Uterus (tissue), 3 donors: ENCODE measurements at regions not wholly inside any gene's neighbourhood (a gene's known extent, or its start where the extent isn't known, plus 50 kb on each side); places are given as distances from the start of the nearest gene placed in this dataset.
A peak's percentile ranks its signal among the peaks of the same experiment; 100 is the strongest.

Experiments
- DNase-seq, 2 donors: peaks; one replicate each; pipeline ENCODE4 v3.0.0-alpha.2; 2019 to 2020
- H3K27ac ChIP-seq, 2 donors: fragments of 200-600 bp; sonication (generic); 1 replicate in 1 of 2; 2 replicates in 1 of 2; pipeline ENCODE4 v1.5.1; 2016 to 2018
- H3K27me3 ChIP-seq, 2 donors: fragments of 200-600 bp; sonication (generic); one replicate each; pipeline ENCODE4 v1.5.1; 2018 to 2019; ENCODE audit warnings: control low read depth in 1 of 2
- H3K36me3 ChIP-seq, 2 donors: fragments of 200-600 bp; sonication (generic); one replicate each; pipeline ENCODE4 v1.5.1; 2019; ENCODE audit warnings: control low read depth in 1 of 2
- H3K4me1 ChIP-seq, 2 donors: fragments of 200-600 bp; sonication (generic); one replicate each; pipeline ENCODE4 v1.5.1; 2018 to 2019; ENCODE audit warnings: control low read depth in 1 of 2
- H3K4me3 ChIP-seq, 2 donors: fragments of 200-600 bp; sonication (generic); 1 replicate in 1 of 2; 2 replicates in 1 of 2; pipeline ENCODE4 v1.5.1; 2018 to 2019; ENCODE audit warnings: mild to moderate bottlenecking in 1 of 2
- H3K9me3 ChIP-seq, 2 donors: fragments of 200-600 bp; sonication (generic); one replicate each; pipeline ENCODE4 v1.5.1; 2019; ENCODE audit warnings: control low read depth in 1 of 2
- POLR2A ChIP-seq, 2 donors: fragments of 450-650 bp; IDR thresholded peaks; one replicate each; pipeline ENCODE4 v1.6.1; 2016; ENCODE audit warnings: antibody characterized with exemption in 2 of 2, mild to moderate bottlenecking in 1 of 2, moderate library complexity in 1 of 2
- intact Hi-C: fragments of 100-400 bp; cut with DNase I; formaldehyde crosslinking; loops from one replicate; pipeline ENCODE4 v1.15.1; 2023; ENCODE audit warnings: low total_unique reads
- TF ChIP-seq, protein P1 (sequence below), 4 experiments: fragments of 200-600 bp in 2 of 4; fragments of 450-650 bp in 2 of 4; sonication (generic) in 2 of 4; IDR thresholded peaks; one replicate each; pipeline ENCODE4 v1.5.1; 2016 to 2019; ENCODE audit warnings: antibody characterized with exemption in 4 of 4, mild to moderate bottlenecking in 2 of 4, moderate library complexity in 1 of 4
- donor health status: DM: yes; HTN: yes; CAD: no.

- Histone ChIP-seq H3K4me1 (no peaks in the 10 kb centered on the region), H3K27me3 (no peaks in the 10 kb centered on the region), H3K4me3 (no peak overlapping the region), H3K36me3 (no peaks in the 10 kb centered on the region), H3K27ac (no peak overlapping the region), H3K9me3 (no peaks in the 10 kb centered on the region)
- intact Hi-C loops, result no loop called here
- TF ChIP-seq POLR2A (IDR thresholded peaks at IDR 0.05), result no peak
- TF ChIP-seq, protein P1, sequence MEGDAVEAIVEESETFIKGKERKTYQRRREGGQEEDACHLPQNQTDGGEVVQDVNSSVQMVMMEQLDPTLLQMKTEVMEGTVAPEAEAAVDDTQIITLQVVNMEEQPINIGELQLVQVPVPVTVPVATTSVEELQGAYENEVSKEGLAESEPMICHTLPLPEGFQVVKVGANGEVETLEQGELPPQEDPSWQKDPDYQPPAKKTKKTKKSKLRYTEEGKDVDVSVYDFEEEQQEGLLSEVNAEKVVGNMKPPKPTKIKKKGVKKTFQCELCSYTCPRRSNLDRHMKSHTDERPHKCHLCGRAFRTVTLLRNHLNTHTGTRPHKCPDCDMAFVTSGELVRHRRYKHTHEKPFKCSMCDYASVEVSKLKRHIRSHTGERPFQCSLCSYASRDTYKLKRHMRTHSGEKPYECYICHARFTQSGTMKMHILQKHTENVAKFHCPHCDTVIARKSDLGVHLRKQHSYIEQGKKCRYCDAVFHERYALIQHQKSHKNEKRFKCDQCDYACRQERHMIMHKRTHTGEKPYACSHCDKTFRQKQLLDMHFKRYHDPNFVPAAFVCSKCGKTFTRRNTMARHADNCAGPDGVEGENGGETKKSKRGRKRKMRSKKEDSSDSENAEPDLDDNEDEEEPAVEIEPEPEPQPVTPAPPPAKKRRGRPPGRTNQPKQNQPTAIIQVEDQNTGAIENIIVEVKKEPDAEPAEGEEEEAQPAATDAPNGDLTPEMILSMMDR (IDR thresholded peaks at IDR 0.05), result no peak
- DNase-seq, result no peak
Observed at GRCh38 chr1:171429137-171429536, 56.2 kb upstream of the PRRC2C start.

DNA sequence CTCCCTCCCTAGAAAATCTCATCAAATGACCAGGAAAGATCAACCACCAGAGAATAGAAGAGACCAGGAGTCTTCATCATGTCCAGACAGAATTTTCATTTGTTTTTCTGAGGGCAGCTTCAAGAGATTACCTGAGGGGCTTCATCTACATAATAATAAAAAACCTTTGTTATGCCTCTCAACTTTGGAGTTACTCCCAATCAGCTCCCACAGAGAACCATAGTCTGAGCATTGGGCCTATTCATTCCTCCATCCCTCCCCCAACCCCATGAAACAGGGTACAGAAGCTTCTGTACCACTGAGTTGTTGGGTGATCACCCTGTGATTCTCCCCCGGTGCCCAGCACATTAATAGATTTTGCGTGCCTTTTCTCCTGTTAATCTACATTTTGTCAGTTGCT is 53.3 kb upstream of the PRRC2C start:
- Histone ChIP-seq H3K36me3 (no peaks in the 10 kb centered on the region), H3K4me1 (no peaks in the 10 kb centered on the region), H3K27ac (no peak overlapping the region), H3K27me3 (no peaks in the 10 kb centered on the region), H3K9me3 (no peaks in the 10 kb centered on the region), H3K4me3 (no peak overlapping the region)
- intact Hi-C loops, result no loop called here
- DNase-seq, result no peak
- no peak for TF ChIP-seq POLR2A (IDR thresholded peaks at IDR 0.05)
- TF ChIP-seq, protein P1 (IDR thresholded peaks at IDR 0.05), result no peak

DNA sequence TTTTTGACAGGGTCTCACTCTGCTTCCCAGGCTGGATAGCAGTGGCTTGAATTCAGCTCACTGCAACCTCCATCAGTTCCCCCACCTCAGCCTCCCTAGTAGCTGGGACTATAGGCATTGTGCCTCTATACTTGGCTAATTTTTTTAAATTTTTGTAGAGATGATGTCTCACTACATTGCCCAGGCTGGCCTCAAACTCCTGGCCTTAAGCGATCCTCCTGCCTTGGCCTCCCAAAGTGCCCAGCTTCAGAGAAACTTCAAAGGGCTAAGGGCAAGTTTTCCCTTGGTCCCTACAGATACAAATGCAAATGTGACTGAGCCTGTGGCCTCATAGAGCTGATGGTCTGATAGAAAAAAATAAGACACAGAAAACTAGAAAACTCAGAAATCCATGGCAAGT is 52.9 kb upstream of the PRRC2C start:
- DNase-seq, result no peak
- H3K9me3 ChIP-seq, result no peaks in the 10 kb centered on the region
- intact Hi-C loops, result no loop called here
- no peak overlapping the region for H3K4me3 ChIP-seq
- no peak for TF ChIP-seq POLR2A (IDR thresholded peaks at IDR 0.05)
- TF ChIP-seq, protein P1 (IDR thresholded peaks at IDR 0.05), result no peak
- no peaks in the 10 kb centered on the region for H3K27me3 ChIP-seq
- no peak overlapping the region for H3K27ac ChIP-seq
- H3K4me1 ChIP-seq, result no peaks in the 10 kb centered on the region
- no peaks in the 10 kb centered on the region for H3K36me3 ChIP-seq

GRCh38 chr1:171433451-171433850 is 51.9 kb upstream of the PRRC2C start:
- no peak for DNase-seq
- no peaks in the 10 kb centered on the region for H3K27me3 ChIP-seq
- no peaks in the 10 kb centered on the region for H3K4me1 ChIP-seq
- H3K27ac ChIP-seq, result no peak overlapping the region
- intact Hi-C loops, result no loop called here
- no peak for TF ChIP-seq POLR2A (IDR thresholded peaks at IDR 0.05)
- TF ChIP-seq, protein P1 (IDR thresholded peaks at IDR 0.05), result no peak
- no peaks in the 10 kb centered on the region for H3K9me3 ChIP-seq
- H3K36me3 ChIP-seq, result no peaks in the 10 kb centered on the region
- no peak overlapping the region for H3K4me3 ChIP-seq

DNA sequence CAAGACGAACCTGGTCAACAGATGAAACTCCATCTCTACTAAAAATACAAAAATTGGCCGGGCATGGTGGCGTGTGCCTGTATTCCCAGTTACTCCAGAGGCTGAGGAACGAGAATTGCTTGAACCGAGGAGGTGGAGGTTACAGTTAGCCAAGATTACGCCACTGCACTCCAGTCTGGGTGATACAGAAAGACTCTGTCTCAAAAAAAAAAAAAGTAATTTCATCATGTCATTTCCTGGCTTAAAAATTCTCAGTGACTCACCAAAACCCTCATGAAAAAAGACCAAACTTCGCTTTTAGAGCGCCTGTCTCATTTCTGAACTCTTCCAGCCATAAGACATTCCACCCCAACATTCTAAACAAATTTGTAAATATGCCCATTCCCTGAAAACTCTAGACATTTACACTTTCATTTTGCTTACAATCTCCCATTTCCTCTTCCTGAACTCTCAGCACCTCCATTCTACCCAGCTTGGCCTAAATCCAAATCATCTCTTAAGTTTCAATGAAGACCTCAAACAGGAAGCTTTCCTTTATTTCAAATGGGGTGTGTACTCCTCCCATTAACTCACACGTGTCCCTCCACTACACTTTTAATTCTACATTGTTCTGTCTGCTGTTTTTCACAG is 50.5 kb upstream of the PRRC2C start:
- no peaks in the 10 kb centered on the region for H3K27me3 ChIP-seq
- no peaks in the 10 kb centered on the region for H3K9me3 ChIP-seq
- no peaks in the 10 kb centered on the region for H3K36me3 ChIP-seq
- peak overlapping the region; percentile 62 to 73 for H3K27ac ChIP-seq
- H3K4me1 ChIP-seq, result no peaks in the 10 kb centered on the region
- TF ChIP-seq, protein P1 (IDR thresholded peaks at IDR 0.05), result no peak
- no peak for TF ChIP-seq POLR2A (IDR thresholded peaks at IDR 0.05)
- no peak overlapping the region for H3K4me3 ChIP-seq
- DNase-seq, result peak; percentile 36 to 62
- intact Hi-C loops, result no loop called here
